EH (cell line): ENCODE measurements at regions not wholly inside any gene's neighbourhood (a gene's known extent, or its start where the extent isn't known, plus 50 kb on each side); places are given as distances from the start of the nearest gene placed in this dataset.

Source experiments
- DNase-seq: peaks from one replicate; pipeline ENCODE4 v3.0.0-alpha.2; 2015; ENCODE audit warnings: low read depth

DNA sequence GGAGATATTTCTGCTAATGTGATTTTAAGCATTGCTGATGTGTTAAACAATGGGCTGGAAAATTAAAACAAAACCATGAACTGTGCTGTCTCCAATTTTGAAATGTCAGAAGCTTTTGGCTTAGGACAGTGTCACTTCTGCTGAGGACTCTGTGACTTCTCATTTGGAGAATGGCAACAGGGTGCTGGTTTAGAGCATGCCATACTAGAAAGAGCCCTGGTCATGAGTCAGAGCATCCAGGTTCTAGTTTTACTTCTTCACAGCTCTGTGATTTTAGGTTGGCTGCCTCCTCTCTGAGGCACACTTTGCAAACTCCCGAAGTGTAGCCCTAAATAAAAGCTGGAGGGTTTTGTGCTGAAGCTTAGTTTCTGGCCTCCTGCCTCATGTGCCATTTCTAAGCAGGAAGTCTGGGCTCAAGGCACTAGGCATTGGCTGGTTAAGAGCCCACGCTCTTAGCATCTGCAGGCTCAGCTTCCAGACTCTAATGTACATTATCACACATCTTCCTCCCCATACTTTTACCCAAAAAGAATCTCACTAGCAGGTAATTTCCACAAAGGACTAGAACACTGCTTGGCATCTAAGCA, 193.8 kb downstream of the CNTN3 start:
- no peak for DNase-seq

DNA sequence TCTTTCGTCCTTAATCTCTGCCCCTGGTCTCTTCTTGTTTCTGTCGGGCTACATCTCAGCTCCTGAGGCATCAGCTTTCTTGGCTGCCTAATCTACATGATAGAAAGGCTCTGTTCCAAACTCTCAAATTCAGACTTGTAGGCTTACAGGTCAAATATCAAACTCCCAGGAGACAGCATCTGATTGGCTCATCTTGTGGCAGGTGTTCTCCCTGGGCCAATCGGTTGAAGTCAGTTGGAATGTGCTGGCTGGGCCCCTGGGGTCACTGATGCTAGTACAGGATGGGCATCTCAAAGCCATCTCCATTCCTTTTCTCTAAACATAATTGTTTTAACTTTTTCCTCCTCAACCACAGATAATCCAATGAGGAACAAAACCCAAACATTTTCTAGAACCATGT, 198.7 kb downstream of the CNTN3 start:
- no peak for DNase-seq

DNA sequence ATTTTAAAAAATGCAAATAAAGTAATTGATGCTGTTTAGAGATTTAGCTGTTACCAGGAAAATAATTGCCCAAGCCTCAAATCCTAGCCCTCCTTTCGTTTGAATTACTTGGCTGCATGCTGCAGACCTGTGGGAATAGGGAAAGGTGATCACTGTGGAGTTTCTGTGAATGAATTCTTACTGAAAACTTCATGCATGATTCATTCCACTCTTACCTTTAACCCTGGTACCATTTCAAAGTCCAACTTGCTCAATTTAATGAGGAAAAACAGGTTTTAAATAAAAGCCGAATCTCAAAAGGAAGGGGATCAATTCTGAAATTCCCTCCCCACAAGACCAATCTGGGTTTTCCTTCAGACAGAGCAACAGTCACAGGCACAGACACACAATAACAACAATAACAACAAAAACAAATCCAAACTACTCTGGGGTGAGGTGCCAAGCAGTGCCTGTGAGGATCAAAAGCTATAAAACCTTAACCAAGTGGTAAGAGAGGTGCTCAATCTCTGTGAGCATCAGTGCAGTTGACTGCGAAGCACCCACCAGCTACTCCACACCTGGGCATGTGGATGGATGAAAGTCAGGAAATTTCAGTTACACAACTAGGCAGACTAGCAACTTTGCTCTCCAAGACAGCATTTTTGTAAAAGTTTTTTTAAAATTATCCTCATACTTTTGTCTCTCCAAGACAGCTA, 200.8 kb downstream of the CNTN3 start:
- no peak for DNase-seq

GRCh38 chr3:74410276-74410941, 204.1 kb downstream of the CNTN3 start:
- DNase-seq = no peak

DNA sequence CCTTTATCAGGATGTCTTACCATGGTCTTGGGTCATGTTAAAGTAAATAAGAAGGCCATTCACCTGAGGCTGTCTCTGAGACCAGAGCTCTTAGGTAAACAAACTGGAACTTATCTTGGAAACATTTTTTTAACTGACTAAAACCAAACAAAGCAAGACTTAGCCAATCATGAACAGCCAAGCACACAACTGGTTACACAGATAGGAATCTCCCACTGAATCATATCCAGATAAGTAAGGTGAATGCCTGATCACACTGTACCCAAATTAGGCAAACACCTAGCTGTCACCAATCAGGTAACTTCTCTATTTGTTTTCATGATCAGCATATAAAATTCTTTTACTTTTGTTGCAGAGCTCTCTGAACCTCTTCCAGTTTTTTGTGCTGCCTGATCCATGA, 205.4 kb downstream of the CNTN3 start:
- no peak for DNase-seq

- DNase-seq = peak; percentile 7
Observed at GRCh38 chr3:74403307-74403706, 211.2 kb downstream of the CNTN3 start.

DNA sequence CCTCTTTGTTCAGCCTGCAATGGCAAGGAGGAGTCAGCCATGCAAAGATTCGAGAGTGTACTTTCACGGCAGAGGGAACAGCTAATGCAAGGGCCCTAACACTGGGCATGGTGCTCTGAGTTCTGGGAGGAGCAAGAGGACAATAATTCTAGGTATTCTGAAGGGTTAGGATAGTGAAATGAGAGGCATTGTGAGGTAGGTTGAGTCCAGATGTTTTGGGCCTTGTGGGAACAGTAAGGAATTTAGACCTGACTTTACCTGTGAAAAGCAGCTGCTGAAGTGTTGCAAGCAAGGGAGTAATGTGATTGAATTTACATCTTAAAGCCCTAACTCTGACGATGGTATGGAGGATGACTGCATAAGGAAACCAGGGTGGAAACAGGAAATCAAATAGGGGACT, 211.6 kb downstream of the CNTN3 start:
- DNase-seq = no peak

DNA sequence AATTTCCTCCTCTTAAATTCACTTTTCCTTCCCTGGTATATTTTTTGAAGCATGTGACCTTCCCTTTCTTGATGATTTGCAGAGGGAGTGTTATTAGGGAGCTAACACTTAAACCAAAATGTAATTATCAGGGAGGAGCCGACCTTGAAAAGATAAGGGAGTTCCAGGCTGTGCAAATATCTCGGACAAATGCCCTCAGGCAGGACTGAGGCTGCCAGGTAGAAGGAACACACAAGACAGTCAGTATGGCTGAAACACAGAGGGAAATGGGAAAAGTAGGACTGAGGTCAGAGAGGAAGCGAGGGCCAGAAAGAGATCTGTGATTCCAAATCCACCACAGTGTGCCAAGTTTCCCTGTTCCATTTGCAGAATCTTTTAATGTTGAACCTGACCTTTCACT, 221.0 kb downstream of the CNTN3 start:
- no peak for DNase-seq

GRCh38 chr3:74390121-74390877, 224.2 kb downstream of the CNTN3 start:
- no peak for DNase-seq

DNA sequence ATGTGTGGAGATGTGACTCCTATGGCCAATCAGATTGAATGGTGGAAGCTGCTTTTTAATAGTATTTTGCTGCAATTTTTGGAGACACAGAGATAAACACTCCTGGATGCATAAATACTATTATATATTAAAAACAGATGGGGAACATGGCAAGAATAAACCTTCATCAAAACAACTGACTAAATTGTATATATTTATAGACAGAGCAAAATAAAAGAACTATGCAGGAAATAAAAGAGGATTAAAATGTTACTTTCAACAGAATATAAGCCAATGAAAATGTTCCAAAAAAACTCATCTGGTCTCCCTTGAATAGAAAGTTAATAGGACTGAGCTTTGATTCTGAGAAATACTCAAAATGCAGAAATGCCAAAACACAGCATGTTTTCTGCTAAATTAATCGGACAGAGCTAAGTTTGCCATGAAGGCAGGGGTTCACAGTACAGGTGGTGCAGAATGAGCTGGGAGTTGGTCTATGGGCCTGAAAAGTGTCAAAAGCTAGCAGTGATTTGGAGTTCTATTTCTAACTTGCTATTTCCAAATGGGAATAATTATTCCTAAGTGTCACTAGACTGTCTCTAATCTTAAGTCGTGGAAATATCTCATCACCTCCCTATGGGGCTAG, 227.2 kb downstream of the CNTN3 start:
- no peak for DNase-seq

- DNase-seq = no peak
Observed at GRCh38 chr3:74384159-74384558, 230.3 kb downstream of the CNTN3 start.

GRCh38 chr3:74377669-74378068, 236.8 kb downstream of the CNTN3 start:
- DNase-seq = no peak

GRCh38 chr3:74376323-74376722, 238.1 kb downstream of the CNTN3 start:
- DNase-seq = peak; percentile 23

DNA sequence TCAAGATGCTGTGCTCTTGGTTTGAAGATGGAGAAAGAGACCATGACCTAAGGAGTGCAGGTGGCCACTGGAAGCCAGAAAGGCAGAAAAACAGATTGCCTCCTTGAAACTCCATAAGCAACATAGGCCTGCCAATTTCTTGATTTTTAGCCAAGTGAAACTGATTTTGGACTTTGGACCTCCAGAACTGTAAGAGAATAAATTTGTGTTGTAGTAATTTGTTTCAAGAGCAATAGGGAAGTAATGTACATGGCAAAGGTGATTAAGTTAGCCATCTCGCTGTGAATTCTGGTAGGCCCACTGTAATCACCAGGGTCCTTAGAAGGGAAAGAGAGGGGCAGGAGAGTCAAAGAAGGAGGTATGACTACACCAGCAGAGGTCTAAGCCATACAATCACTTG, 238.8 kb downstream of the CNTN3 start:
- no peak for DNase-seq

GRCh38 chr3:74372743-74373142, 241.7 kb downstream of the CNTN3 start:
- DNase-seq = no peak

DNA sequence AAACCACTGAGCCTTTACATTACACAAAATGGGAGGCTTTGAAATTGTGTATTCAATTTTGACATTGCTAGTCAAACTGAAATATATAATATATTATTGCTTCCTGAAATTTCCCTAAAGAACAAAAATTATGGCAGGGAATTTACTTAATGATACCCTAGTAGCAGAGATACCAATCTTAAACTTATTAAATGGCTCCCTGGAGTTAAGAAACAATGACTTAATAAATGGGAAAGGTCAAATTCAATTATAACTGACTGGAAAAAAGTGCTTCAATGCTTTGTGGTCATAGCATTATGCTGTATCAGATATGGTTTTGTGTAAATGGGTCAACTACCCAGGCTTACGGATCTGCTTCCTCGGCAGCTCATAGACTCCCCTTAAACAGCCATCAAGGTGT, 244.1 kb downstream of the CNTN3 start:
- no peak for DNase-seq

DNA sequence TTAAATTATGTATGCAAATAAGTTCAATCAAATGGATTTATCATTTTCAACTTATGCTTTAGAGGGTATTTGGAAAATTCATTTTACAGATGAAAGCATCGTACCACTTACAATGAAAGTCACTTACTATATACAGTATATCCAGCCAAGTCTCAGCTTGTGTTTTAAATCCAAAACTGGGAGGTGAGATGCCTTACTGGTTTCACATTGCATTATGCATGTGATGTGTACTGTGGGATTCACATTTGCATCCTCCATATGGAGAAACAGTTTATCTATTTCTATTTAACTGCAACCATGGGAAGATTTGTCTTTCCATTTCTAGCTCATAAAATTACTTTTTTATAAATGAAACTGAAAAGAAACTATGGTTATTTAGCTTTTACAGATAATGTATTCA, 248.1 kb downstream of the CNTN3 start:
- DNase-seq = no peak

DNA sequence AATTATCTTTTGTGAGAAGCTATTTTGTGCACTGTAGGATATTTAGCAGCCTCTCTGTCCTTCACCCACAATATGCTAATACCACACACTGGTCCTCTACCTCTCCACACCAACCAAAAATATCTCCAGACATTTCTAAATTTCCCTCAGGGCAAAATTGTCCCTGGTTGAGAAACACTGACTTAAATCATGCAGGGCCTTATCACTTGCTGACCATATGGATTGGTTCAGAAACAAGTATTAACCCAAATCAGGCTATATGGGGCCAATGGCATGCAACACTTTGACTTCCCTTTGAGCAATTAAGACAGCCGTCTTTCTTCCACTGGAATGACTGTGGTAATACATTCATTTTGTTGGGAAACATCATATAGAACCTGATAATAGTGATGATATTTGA, 251.1 kb downstream of the CNTN3 start:
- DNase-seq = no peak

GRCh38 chr3:74360406-74360805, 254.1 kb downstream of the CNTN3 start:
- no peak for DNase-seq

DNA sequence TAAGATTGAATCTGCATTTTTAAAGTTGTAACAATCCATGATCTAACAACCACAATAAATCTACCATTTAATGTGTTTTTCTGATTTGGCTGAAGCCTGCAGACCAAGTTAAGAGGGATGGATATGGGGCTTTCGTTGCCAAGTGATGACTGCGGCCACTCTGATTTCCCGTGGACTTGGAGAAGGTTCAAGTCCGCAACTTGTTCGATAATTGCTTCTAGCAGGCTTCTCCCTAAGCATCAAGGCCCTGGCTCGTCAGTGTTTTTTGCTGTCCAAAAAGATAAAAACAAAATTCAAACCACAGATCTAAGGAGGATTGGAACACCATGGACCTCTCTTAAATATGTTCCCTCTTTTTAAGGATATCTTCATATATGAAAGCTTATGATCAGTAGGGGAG, 256.6 kb downstream of the CNTN3 start:
- DNase-seq = no peak

DNA sequence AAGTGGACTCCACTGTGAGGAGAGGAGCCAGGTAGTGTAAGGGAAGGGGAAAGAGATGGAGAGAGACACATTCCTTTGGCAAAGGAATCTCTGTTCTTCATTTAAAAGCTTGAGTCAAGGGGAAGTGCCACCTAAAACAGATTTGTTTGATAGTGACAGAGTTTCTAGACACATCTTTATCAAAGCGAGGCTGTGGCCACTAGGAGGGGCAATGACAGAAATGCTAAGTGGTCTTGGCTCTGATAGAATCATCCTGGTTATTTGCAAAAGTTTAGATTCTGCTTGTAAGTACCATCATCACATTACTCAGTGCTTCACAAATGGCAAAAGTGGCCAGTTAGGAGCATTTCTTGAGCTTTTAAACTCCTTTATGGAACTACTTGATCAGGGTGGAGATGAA, 261.4 kb downstream of the CNTN3 start:
- peak; percentile 1 for DNase-seq

- no peak for DNase-seq
Observed at GRCh38 chr3:74352166-74352565, 262.3 kb downstream of the CNTN3 start.
